ENCODE measurements at regions not wholly inside any gene's neighbourhood (a gene's known extent, or its start where the extent isn't known, plus 50 kb on each side); places are given as distances from the start of the nearest gene placed in this dataset.

DNA sequence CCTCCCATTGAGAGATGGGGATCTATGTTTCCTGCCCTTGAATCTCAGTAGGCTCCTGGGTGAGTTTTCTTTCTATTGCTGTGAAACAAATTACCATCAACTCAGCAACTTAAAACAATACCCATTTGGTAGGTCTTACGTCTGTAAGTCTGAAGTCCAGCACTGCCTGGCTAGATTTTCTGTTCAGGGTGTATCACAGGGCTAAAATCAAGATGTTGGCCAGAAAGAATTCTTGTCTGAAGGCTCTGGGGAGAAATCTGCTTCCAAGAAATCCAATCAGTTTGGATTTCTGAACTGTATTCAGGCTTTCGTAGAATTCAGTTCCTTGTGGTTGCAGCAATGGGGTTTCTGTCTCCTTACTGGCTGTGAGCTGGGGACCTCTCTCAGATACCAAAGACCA is 99.6 kb upstream of the SLC24A3 start:
- ATAC-seq: no peak

DNA sequence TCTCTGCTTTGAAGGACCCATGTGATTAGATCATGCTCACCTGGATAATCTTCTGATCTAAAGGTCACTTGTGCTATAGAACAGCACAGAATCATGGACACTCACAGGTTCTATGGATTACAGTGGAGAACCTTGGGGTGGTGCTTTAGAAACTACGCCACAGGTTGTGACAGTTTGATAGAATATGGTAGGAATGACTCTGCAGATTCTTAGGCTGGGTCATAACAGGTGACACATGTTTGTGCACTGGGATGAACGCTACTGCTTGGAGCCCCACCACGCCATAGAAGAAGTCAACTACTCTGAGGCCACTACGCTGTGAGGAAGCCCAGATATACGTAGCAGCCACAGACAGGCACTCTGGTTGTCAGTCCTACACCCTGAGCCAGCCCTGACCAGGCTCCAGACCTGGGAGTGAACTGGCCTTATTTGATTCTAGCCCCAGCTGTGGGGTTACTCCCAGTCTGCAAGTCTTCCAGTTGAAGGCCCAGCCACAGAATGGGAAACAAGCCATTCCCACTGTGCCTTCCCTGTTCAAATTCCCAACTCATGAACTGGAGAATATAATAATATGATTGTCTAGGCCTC is 99.0 kb upstream of the SLC24A3 start:
- Histone ChIP-seq H3K27me3 (ENCODE audit: insufficient read depth in 3 of 3, low read length in 2 of 3) (no peaks in the 10 kb centered on the region), H3K36me3 (ENCODE audit: insufficient read depth in 1 of 2, low read depth in 1 of 2) (no peaks in the 10 kb centered on the region), H3K4me3 (no peak overlapping the region), H3K27ac (no peak overlapping the region), H3K4me1 (no peaks in the 10 kb centered on the region), H3K9me3 (no peaks in the 10 kb centered on the region)
- ATAC-seq (no peak), DNase-seq (no peak)
- TF ChIP-seq, protein P1, sequence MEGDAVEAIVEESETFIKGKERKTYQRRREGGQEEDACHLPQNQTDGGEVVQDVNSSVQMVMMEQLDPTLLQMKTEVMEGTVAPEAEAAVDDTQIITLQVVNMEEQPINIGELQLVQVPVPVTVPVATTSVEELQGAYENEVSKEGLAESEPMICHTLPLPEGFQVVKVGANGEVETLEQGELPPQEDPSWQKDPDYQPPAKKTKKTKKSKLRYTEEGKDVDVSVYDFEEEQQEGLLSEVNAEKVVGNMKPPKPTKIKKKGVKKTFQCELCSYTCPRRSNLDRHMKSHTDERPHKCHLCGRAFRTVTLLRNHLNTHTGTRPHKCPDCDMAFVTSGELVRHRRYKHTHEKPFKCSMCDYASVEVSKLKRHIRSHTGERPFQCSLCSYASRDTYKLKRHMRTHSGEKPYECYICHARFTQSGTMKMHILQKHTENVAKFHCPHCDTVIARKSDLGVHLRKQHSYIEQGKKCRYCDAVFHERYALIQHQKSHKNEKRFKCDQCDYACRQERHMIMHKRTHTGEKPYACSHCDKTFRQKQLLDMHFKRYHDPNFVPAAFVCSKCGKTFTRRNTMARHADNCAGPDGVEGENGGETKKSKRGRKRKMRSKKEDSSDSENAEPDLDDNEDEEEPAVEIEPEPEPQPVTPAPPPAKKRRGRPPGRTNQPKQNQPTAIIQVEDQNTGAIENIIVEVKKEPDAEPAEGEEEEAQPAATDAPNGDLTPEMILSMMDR (IDR thresholded peaks at IDR 0.05): no peak
- intact Hi-C loops (cut with DNase I): no loop called here
- 80 to 91% (median 81%) methylated on average over 5 of the region's 5 CpGs for WGBS, 3 donors

More for the DNA sequence above, 99.6 kb upstream of the SLC24A3 start:
- WGBS, 3 donors: 70 to 76% (median 72%) methylated on average over 2 of the region's 2 CpGs
- H3K27me3 ChIP-seq (ENCODE audit: insufficient read depth in 3 of 3, low read length in 2 of 3): no peaks in the 10 kb centered on the region
- DNase-seq: no peak
- no peak overlapping the region for H3K4me3 ChIP-seq
- intact Hi-C loops (cut with DNase I): no loop called here
- H3K36me3 ChIP-seq (ENCODE audit: insufficient read depth in 1 of 2, low read depth in 1 of 2): no peaks in the 10 kb centered on the region
- no peaks in the 10 kb centered on the region for H3K9me3 ChIP-seq
- H3K27ac ChIP-seq: no peak overlapping the region
- TF ChIP-seq, protein P1 (IDR thresholded peaks at IDR 0.05): no peak
- H3K4me1 ChIP-seq: no peaks in the 10 kb centered on the region

DNA sequence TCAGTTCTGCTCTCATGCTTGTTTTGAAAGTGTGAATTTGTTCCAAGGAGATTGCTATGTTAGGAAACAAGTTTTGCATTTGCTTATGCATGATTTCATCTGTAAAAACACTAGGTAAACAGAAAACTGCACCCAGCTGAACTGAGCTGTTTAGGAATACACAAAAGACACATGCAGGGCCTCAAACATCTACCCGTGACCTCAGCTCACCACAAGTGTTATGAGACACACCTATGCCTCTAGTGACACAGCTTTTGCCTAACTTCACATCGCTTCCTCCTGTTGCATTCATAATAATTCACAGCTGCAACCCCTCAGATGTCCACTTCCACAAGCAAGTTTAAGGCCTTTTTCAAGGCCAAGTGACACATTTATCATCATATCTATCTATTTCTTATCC is 98.0 kb upstream of the SLC24A3 start:
- intact Hi-C loops (cut with DNase I): no loop called here
- H3K4me3 ChIP-seq: no peak overlapping the region
- DNase-seq: no peak
- no peaks in the 10 kb centered on the region for H3K27me3 ChIP-seq (ENCODE audit: insufficient read depth in 3 of 3, low read length in 2 of 3)
- no peaks in the 10 kb centered on the region for H3K9me3 ChIP-seq
- H3K36me3 ChIP-seq (ENCODE audit: insufficient read depth in 1 of 2, low read depth in 1 of 2): no peaks in the 10 kb centered on the region
- no peaks in the 10 kb centered on the region for H3K4me1 ChIP-seq
- TF ChIP-seq, protein P1 (IDR thresholded peaks at IDR 0.05): no peak
- 75 to 89% (median 80%) methylated on average over 2 of the region's 2 CpGs for WGBS, 3 donors
- no peak overlapping the region for H3K27ac ChIP-seq
- no peak for ATAC-seq

DNA sequence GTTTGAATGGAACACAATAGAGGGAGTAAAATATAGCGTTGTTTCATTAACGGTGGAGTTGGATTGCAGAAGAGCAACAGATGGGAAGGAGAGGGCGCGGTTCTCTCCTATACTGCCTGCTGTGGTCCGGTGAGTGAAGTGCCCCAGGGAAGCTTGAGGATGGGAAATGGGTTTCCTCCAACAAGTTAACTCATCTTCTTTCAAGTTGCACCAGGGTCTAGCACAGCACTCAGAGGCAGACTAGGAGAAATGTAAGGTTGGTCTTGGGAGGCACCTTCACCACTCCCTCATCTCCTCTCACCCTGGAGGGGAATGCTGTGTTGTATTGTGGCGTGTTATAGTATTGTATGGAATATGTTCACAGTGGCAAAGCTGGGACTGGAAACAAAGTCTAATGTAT is 96.9 kb upstream of the SLC24A3 start:
- no peak overlapping the region for H3K4me3 ChIP-seq
- H3K27ac ChIP-seq: no peak overlapping the region
- ATAC-seq (no peak), DNase-seq (no peak)
- no peaks in the 10 kb centered on the region for H3K27me3 ChIP-seq (ENCODE audit: insufficient read depth in 3 of 3, low read length in 2 of 3)
- TF ChIP-seq, protein P1 (IDR thresholded peaks at IDR 0.05): no peak
- H3K4me1 ChIP-seq: no peaks in the 10 kb centered on the region
- 90 to 96% (median 93%) methylated on average over 6 of the region's 6 CpGs for WGBS, 3 donors
- no peaks in the 10 kb centered on the region for H3K36me3 ChIP-seq (ENCODE audit: insufficient read depth in 1 of 2, low read depth in 1 of 2)
- intact Hi-C loops (cut with DNase I): no loop called here
- no peaks in the 10 kb centered on the region for H3K9me3 ChIP-seq

DNA sequence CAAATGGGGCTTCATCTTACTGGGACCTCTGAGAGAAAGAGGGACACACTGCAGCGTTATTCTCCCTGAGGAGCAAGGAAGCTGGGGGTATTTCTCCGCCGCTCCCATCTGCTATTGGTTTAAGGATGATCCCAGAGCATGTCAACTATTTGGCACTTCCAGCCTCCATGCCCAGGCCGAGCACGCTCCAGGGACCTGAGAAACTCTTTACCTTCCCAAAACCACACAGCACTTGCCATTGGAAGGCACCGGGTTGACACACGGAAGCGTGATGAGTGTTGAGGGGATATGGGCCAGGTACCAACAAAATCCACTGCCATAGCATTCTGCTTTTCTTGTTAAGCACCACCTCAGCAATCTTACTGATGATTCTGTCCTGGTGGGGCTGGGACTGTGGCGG is 92.4 kb upstream of the SLC24A3 start:
- Histone ChIP-seq H3K4me3 (no peak overlapping the region), H3K4me1 (no peaks in the 10 kb centered on the region), H3K36me3 (ENCODE audit: insufficient read depth in 1 of 2, low read depth in 1 of 2) (no peaks in the 10 kb centered on the region), H3K27me3 (ENCODE audit: insufficient read depth in 3 of 3, low read length in 2 of 3) (no peaks in the 10 kb centered on the region), H3K27ac (no peak overlapping the region), H3K9me3 (no peaks in the 10 kb centered on the region)
- intact Hi-C loops (cut with DNase I): no loop called here
- TF ChIP-seq, protein P1 (IDR thresholded peaks at IDR 0.05): no peak
- no peak for ATAC-seq
- WGBS, 3 donors: 81 to 92% (median 87%) methylated on average over 9 of the region's 9 CpGs
- DNase-seq: no peak
